OCI-LY3 (cell line): ENCODE measurements at regions not wholly inside any gene's neighbourhood (a gene's known extent, or its start where the extent isn't known, plus 50 kb on each side); places are given as distances from the start of the nearest gene placed in this dataset.

ENCODE experiments used
- EZH2phosphoT487 ChIP-seq: fragments of 200-600 bp; shearing (Covaris generic); IDR thresholded peaks from 2 replicates; pipeline ENCODE4 v1.6.1; 2018; ENCODE audit warnings: antibody characterized with exemption, mixed run types, low read depth
- TF ChIP-seq, protein P1 (sequence below): fragments of 200-600, 300-600 bp; sonication (generic); IDR thresholded peaks from 2 replicates; pipeline ENCODE4 v1.5.1; 2014; ENCODE audit warnings: antibody characterized with exemption, low read length, low read depth

GRCh38 chr4:18167831-18168230 is 146.3 kb upstream of the LCORL start:
- TF ChIP-seq, protein P1, sequence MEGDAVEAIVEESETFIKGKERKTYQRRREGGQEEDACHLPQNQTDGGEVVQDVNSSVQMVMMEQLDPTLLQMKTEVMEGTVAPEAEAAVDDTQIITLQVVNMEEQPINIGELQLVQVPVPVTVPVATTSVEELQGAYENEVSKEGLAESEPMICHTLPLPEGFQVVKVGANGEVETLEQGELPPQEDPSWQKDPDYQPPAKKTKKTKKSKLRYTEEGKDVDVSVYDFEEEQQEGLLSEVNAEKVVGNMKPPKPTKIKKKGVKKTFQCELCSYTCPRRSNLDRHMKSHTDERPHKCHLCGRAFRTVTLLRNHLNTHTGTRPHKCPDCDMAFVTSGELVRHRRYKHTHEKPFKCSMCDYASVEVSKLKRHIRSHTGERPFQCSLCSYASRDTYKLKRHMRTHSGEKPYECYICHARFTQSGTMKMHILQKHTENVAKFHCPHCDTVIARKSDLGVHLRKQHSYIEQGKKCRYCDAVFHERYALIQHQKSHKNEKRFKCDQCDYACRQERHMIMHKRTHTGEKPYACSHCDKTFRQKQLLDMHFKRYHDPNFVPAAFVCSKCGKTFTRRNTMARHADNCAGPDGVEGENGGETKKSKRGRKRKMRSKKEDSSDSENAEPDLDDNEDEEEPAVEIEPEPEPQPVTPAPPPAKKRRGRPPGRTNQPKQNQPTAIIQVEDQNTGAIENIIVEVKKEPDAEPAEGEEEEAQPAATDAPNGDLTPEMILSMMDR = no peak
- TF ChIP-seq EZH2phosphoT487 = no peak
